Stimulated activated CD4-positive, alpha-beta T cell treated with anti-CD3 and anti-CD28 coated beads, Interleukin-4, amount 100 ng/mL, for 48 hours (primary cell): ENCODE measurements at regions not wholly inside any gene's neighbourhood (a gene's known extent, or its start where the extent isn't known, plus 50 kb on each side); places are given as distances from the start of the nearest gene placed in this dataset.
"Not testable (repeated sequence)": the region's sequence is repeated elsewhere in the genome, so short reads cannot be mapped to it uniquely, and the experiment has no call there.

ENCODE experiments used
- DNase-seq, 2 donors: peaks; one replicate each; pipeline ENCODE4 v3.0.0-alpha.2; 2020; ENCODE audit warnings: low read depth in 2 of 2

DNA sequence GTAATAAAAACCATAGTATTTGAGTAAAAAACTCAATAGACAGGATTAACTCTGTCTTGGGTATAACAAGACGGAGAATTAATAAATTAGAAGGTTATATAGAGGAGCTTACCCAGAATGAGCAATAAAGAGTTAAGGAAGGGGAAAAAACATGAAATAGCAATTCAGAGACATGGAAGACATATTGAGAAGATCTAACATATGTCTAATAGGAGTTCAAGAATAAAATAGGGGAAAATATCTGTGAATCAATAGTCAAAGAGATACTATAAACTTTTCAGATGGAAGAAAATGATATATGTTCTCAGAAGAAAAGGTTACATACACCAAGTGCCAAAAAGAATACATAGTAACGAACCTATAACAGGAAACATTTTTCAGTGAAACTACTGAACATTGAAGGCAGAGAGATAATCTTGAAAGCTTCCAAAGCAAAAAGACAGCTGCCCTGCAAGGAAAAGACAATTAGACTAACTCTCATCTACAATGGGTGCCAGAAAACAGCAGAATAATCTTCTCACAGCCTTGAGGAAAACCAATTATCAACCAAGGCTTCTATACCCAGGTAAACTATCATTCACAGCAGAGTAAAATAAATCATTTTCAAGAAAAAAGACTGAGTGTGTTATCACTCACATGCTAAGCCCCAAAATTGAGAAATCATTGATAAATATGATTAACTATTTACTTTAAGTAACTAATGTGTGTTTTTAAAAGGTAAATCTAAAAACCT, 106.0 kb downstream of the ENC1 start:
- DNase-seq, result no peak

DNA sequence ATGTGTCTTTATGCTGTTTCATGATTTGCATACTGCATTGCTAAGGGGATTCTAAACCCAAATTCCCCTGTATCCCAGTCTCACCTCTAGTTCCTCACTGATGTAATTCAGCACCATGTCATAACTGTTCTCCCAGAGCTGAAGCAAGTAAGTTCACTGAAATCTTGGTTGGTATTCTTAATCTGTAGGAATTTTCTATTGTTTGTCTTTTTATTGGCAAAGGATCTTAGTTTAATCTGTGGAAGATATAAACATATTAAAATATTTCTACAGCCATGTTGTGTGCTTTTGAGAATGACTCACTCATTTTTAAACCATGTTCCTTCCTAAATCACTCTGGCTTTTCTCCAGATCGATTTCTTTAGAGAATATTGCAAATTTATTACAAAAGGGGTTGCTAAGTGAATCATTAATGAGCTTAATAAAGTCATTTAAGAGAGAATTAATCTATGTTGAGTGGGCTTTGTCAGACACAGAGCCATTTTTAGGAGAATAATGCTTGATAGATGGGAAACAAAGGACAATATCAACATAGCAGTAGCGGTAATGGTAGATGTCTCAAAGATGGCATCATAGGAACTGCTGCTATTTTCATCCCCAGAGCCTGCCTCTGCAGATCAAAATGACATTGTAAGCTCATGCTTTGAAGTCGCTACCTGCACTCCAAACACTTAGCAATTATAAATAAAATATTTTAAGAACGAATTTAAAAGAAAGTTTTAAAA, 110.0 kb downstream of the ENC1 start:
- DNase-seq, result no peak

DNA sequence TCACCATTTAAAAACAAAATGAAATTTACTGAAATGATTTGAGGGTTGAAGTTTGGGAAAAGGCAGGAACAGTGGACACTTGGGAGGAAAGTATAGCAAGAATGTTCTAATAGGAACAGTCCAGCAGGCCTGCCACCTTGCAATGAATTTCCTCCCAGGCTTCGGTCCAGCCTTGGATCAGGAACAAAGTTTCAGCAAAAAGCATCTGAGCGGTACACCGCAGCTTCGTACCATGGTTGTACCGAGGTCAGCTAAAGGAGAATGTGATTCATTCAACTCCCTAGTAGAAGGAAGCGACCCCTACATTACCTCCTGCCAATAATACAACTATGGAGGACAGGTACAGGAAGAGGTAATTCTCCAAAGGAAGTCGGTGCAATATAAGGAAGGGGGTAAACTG, 111.4 kb downstream of the ENC1 start:
- DNase-seq, result no peak

DNA sequence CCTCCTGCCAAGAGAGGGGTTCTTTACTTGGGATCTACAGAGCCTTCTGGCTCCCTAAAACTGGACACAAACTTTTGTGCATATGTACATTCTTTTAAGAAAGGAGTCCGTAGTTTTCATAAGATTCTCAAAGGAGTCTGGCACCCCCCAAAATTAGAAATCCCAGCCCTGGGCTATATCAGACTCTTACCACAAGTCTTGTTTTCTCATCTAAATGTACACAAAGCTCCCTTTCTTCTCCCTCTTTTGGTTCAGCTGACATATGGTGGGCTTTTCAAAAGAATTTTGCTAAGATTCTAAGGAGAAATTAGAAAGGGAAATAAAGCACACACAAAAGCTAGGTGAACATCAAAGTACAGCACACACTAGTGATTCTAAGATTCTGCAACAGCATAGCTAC, 114.4 kb downstream of the ENC1 start:
- no peak for DNase-seq

DNA sequence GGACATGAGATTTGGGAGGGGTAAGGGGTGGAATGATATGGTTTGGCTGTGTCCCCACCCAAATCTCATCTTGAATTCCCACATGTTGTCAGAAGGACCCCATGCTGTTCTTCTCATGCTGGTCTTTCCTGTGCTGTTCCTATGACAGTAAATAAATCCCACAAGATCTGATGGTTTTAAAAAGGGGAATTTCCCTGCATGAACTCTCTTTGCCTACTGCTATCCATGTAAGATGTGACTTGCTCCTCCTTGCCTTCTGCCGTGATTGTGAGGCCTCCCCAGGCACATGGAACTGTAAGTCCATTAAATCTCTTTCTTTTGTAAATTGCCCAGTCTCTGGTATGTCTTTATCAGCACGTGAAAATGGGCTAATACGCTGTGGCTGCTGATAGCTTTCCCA, 115.8 kb downstream of the ENC1 start:
- DNase-seq, result not testable (repeated sequence)

DNA sequence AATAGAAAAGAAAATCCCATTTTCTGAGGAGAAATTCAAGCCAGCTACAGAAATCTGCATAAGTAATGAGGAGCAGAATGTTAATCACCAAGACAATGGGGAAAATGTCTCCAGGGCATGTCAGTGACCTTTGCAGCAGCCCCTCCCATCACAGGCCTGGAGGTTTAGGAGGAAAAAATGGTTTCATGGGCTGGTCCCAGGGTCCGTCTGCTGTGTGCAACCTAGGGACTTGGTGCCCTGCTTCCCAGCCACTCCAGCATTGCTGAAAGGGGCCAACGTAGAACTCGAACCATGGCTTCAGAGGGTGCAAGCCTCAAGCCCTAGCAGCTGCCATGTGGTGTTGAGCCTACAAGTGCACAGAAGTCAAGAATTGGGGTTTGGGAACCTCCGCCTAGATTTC, 116.8 kb downstream of the ENC1 start:
- DNase-seq, result not testable (repeated sequence)

DNA sequence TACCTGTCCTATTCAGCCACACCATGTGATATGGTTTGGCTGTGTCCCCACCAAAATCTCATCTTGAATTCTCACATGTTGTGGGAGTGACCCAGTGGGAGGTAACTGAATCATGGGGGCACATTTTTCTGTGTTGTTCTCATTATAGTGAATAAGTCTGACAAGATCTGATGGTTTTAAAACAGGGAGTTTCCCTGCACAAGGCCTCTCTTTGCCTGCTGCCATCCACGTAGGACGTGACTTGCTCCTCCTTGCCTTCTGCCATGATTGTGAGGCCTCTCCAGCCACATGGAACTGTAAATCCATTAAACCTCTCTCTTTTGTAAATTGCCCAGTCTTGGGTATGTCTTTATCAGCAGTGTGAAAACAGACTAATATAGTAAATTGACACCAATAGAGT, 117.7 kb downstream of the ENC1 start:
- DNase-seq, result not testable (repeated sequence)

DNA sequence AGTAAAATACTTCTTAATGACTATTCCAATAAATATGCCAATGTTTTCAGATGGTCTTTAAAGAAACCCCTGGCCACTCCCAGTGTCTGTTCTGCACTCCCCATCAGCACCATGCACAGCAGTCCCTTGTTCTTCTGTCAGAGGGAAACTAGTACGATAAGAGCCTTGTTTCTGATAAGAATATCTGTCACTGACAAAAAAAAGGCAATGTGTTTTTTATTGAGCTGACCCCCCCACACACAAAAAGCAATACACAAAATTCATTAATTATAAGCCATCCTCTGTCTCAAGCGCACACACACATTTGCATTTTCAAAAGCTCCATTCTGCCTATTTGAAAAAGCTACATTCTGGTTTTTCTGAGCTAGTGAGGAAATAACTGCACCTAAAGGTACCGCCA, 119.1 kb downstream of the ENC1 start:
- no peak for DNase-seq

DNA sequence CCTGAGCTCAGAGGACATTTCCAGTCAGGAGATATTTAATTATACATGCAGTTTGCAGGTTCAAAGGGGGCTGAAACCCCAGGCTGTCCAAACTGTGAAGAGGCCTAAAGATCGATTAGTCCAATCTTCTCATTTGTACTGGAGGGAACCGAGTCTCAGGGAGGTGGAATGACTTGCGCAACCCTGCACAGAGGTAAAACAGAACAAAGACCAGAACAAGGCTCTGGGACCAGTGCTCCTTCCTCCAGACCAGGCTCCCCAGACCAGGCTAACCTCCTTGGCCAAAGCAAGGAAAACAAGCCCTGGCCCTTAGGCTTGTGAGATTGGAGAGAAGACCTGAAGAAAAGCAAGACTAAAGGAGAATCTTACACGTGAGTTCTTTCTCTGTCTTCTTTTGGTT, 120.8 kb downstream of the ENC1 start:
- no peak for DNase-seq

DNA sequence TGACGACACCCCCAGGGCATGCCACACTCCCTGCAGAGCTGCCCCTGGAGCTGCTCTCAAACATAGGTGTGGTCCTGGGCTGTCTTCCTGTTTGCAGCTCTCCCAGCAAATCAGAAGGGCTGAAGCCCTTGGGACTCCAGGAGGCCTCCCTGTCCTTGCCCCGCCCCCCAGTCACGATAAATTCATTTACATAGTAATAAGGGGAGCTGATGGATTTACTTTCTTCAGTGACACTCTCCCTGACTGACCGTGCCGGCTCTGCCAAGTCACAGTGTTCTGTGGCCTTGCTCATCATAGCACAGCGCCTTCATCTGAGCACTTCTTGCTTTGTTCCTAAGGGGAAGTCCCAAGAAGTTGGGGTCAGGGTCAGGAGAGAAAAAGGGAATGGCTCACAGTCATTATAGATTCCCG, 121.4 kb downstream of the ENC1 start:
- DNase-seq, result no peak

DNA sequence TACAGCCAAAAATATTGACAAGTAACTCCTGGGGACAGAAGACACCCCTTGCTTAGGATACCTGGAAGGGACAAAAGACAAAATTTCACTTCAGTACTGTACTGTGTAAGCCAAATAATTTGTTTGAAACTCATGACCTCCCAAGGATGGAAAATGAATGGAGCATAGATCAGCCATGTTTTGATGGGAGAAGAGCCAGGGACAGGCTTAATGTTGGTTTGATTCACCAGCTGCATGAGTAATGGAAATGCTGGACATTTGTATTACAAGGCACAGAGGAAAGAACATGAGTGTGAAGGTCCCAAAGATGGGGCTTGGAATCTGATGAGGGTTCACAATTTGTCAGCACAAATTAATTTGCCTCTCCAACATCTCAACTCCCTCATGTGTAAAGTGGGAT, 122.8 kb downstream of the ENC1 start:
- DNase-seq, result no peak

DNA sequence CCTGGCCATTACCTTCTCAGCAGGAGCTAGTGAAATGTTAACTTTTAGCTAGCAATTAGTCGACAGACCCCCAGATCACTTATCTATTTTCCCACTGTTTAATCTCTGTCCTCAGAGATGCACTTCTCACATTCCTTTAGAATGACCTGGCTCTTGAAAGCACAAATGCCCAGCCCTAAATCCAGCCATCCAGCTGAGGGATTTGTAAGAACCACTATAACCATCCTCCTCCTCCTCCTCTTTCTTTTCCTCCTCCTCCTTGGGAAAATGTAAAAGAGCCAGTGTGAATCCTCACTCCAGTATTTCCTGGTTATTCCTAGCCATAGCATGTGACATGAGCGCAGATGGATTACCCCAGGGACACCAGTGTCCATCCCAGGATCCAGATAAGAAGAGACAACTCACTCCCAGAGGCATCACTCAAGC, 124.3 kb downstream of the ENC1 start:
- no peak for DNase-seq

DNA sequence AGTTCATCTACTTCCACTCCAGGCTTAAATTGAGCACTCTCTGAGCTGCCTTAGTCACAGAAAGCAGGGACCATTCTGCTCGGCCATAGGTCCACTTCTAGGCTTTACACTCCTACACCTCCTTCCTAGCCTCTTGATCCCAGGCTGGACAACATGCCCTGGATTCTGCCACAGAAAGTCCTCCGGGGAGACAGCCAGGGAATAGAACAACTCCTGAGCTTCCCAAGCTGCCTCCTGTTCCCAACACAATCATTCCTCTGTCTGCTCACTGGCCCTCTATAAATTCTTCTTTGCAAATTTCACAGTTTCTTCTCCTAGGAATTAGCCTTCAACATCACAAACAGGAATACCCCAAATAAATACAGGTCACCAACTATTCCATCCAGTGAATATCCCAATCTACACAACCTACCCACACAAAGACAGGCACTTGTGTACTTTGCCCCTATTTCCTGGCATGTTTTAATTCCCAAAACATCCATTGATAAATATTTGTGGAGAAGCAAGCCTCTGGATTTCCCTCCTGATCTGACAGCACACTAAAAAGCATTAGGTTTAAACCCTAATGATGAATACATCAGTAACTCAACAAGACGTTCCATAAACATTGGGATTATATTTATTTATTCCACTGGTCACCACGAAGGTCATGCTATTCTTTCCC, 125.5 kb downstream of the ENC1 start:
- DNase-seq, result no peak

DNA sequence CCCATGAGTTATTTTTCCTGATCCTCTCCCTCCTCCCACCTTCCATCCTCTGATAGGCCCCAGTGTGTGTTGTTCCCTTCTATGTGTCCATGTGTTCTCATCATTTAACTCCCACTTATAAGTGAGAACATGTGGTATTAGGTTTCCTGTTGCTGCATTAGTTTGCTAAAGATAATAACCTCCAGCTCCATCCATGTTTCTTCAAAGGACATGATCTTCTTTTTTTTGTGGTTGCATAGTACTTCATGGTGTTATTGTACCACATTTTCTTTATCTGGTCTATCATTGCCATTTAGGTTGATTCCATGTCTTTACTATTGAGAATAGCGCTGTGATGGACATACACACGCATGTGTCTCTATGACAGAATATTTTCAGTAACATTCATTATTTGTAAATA, 128.8 kb downstream of the ENC1 start:
- not testable (repeated sequence) for DNase-seq

DNA sequence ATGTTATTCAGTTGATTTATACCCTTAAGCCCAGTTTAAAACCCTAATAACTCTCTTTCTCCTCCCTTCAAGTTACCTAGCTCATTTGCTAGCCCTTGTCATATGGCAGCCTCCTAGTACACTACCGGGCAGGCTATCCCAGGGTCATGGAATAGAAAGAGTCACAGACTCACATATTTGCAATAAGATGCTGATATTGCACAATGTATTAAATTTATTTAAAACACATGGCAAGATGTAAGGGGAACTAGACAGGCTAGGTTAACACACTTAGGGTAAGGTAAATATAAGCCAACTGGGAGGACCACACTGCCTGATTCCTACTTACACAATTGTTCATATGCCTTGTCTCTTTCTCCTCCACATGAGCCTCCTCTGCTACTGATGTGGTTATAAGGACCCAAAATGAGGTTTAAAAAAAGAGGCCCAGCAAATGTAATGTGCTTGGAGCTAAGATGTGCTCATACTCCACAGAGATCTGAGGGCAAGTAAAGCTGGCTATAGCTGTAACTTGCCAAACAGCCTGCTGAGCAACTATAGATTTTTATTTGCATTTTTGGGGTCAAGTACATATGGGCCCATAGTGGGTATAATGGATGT, 130.0 kb downstream of the ENC1 start:
- no peak for DNase-seq

DNA sequence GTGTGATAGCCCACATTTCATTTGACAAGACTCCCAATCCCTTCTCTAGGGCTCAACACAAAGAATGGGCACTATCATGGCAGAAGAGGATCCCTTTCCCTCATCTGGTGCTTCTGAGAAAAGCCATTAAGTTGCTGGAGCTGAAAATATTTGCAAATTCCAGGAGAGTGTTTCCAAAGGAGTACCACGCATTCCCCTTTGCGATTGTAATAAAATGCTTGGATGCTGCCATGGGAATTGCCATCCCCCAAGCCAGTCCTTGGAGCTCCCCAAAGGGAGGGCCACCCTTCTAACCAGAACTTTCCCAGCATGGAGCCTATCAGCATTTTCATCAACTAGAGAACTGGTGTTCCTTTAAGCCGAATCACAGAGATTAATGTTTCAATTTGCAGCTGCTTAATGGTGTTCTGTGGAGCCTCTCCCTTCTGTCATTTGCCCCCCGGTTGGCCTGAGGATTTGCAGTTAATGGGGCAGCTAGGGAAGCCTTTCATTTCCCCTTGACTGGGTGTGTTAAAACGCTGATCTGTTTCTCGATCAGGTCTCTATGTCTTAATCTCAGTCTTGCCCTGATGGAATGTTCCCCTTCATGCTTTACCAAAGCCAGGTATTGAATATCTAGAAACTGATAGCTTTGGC, 133.0 kb downstream of the ENC1 start:
- no peak for DNase-seq

DNA sequence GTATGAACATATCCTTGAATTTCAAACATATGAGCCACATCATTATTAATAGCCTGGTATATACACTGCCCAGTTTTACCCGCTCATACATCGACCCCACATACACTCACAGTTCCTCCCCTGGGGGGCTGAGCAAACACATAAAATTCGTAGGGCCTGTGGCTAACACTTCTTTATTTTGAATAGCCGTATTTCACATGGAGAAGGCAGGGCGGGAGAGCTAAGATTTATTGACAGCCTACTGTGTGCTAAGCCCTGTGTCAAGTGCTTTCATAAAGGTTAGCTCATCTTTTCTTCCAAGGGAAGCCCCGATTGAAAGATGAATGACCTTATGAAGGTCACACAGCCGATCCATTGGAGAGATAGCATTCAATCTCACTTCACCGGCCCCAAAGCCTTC, 134.4 kb downstream of the ENC1 start:
- no peak for DNase-seq

DNA sequence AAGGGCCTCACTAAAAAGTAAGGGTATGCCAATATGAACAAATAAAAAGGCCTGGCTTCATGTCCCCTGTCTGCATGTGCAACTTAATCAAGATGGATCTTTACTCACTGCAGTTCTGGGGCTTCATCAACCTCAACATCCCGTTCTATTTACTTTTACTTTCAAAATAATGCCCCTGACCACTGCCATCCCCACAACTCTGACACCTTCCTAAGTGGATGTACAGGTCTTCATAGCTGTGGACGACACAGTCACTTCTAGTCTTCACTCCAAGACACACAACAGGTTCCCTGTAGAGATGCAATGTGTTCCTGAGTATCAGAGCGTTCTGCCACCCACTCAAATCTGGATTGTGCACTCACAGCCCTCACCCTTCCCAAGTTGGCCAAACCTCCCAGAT, 136.1 kb downstream of the ENC1 start:
- no peak for DNase-seq

DNA sequence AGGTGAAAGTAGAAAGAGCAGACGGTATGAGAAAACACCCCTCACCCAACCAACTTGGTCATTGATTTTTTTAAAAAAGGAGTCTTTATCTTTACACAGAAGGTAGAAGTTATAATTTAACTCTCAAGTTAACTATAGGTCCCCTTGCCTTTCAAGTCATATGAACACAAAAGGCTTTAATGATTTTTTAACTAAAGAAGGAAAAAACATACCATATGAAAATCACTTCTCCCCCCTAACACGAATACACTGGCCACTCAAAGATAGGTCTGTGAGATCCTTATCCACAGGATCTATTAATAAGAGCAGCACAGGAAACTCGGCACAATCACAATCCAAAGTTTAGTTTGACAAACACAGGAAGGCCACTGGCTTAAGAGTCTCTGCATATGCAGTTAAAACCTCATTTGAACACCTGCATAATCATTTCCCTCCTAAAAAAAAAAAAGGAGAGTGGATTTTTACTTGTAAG, 138.0 kb downstream of the ENC1 start:
- DNase-seq, result no peak

DNA sequence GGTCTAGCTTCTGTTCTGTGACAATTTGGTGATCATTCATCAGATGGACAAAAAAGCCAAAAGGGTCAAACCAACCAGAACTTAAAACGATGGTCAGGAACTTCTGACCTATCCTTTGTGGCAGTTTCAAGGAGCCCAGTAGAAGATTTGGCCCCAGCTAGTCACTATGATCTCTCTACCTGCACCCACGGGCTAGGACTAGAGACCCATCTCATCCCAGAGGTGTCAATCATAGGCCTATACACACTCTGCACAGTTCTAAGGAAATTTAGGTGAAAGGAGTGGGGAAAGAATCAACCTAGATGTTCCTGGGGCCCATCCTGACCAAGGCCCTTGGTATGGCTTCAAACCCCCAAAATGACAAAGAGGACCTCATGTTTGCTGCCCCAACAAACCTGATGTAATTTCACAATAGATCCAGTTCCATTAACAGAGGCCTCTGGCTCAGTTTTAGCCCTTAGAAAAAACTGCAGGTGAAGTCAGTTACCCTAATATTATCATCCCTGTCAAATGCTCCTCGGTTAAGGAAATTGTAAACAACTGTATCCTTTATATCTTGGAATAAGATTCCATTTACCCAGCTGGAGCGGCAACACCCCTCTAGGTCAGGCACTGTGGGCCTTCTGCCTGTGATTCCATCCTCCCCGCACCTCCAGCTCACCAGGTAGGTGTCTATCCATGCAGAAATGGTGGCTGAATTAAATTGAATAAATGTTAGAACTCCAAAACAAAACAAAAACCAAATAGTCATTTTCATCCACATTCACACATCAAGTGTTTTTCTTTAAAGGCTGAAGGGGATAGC, 138.7 kb downstream of the ENC1 start:
- DNase-seq, result no peak
